Endothelial cell of umbilical vein (primary cell): ENCODE measurements at regions not wholly inside any gene's neighbourhood (a gene's known extent, or its start where the extent isn't known, plus 50 kb on each side); places are given as distances from the start of the nearest gene placed in this dataset.

Experiments
- BruUV-seq: library from RNA; stranded (reverse); fragments of 400-500 nt; replicated peaks from 2 replicates; lab custom pipeline; 2021; lab: Mats Ljungman, UMichigan
- CTCF ChIA-PET: fragments of 300-600, 350-600 bp; sonication (Branson Sonifier 250); formaldehyde crosslinking; loops from one replicate; lab custom pipeline; 2021; ENCODE audit warnings: antibody characterized with exemption, inconsistent platforms; lab: Charles Lee
- POLR2A ChIA-PET: fragments of 300-600, 350-600 bp; sonication (Branson Sonifier 250); formaldehyde crosslinking; loops from one replicate; lab custom pipeline; 2021; ENCODE audit warnings: antibody characterized with exemption, inconsistent platforms; lab: Charles Lee
- DNase-seq: peaks from one replicate; pipeline ENCODE4 v3.0.0-alpha.2; 2011; ENCODE audit warnings: low read depth, low spot score
- FAIRE-seq: peaks from 2 replicates; lab custom pipeline; 2011; peaks lifted over from hg19 to GRCh38; lab: Jason Lieb, UNC
- H2AFZ ChIP-seq: 2 replicates; pipeline ENCODE4 v1.6.0; 2012; ENCODE audit warnings: low read depth, low read length, control low read depth, inconsistent platforms
- H3K27ac ChIP-seq: 2 replicates; pipeline ENCODE4 v1.5.1; 2011; ENCODE audit warnings: low read depth, mild to moderate bottlenecking, control low read depth, low read length, moderate library complexity; ENCODE audit not compliant: insufficient read depth
- H3K27me3 ChIP-seq, 2 experiments: 2 replicates each; pipeline versions ENCODE4 v1.6.0 to v1.6.1; 2011; ENCODE audit warnings: low read length in 2 of 2, mixed read lengths in 1 of 2; ENCODE audit not compliant: control insufficient read depth in 2 of 2, insufficient read depth in 2 of 2
- H3K36me3 ChIP-seq, 2 experiments: 2 replicates in 1 of 2; 3 replicates in 1 of 2; pipeline ENCODE4 v1.5.1; 2011; ENCODE audit warnings: low read length in 2 of 2, mild to moderate bottlenecking in 1 of 2, moderate library complexity in 1 of 2; ENCODE audit not compliant: control insufficient read depth in 2 of 2, insufficient read depth in 2 of 2; ENCODE audit errors: extremely low read depth in 1 of 2
- H3K4me1 ChIP-seq: 3 replicates; pipeline ENCODE4 v1.5.1; 2011; ENCODE audit warnings: mild to moderate bottlenecking, low read length; ENCODE audit not compliant: control insufficient read depth, insufficient read depth; ENCODE audit errors: extremely low read depth
- H3K4me2 ChIP-seq: 2 replicates; pipeline ENCODE4 v1.6.1; 2011; ENCODE audit warnings: low read length, control low read depth, mixed read lengths; ENCODE audit not compliant: insufficient read depth
- H3K4me3 ChIP-seq, 3 experiments: fragments of 200-600 bp in 1 of 3; sonication (generic), shearing (Covaris generic) in 1 of 3; replicated peaks in 1 of 3; 2 replicates each; pipeline ENCODE4 v1.5.1; 2011 to 2016; ENCODE audit warnings: control low read depth in 3 of 3, low read length in 3 of 3, mild to moderate bottlenecking in 2 of 3, inconsistent platforms in 1 of 3, low read depth in 1 of 3, moderate library complexity in 1 of 3; ENCODE audit not compliant: insufficient read depth in 1 of 3
- H3K79me2 ChIP-seq: 2 replicates; pipeline ENCODE4 v1.6.0; 2012; ENCODE audit warnings: low read length, inconsistent platforms; ENCODE audit not compliant: control insufficient read depth, insufficient read depth
- H3K9ac ChIP-seq: replicated peaks from 2 replicates; pipeline ENCODE3; 2011; ENCODE audit warnings: low read length, control low read depth; ENCODE audit not compliant: insufficient read depth; ENCODE audit errors: extremely low read depth
- H3K9me1 ChIP-seq: replicated peaks from 3 replicates; pipeline ENCODE4 v1.6.0; 2011; ENCODE audit warnings: mild to moderate bottlenecking, low read length; ENCODE audit not compliant: control insufficient read depth, insufficient read depth; ENCODE audit errors: extremely low read depth
- H3K9me3 ChIP-seq: replicated peaks from 2 replicates; pipeline ENCODE4 v1.5.1; 2012; ENCODE audit warnings: low read length, inconsistent platforms; ENCODE audit not compliant: control insufficient read depth, insufficient read depth
- H4K20me1 ChIP-seq: replicated peaks from 2 replicates; pipeline ENCODE3; 2011; ENCODE audit warnings: mild to moderate bottlenecking, low read length; ENCODE audit not compliant: control insufficient read depth, insufficient read depth; ENCODE audit errors: extremely low read depth
- FOS ChIP-seq: IDR thresholded peaks from 2 replicates; pipeline ENCODE4 v1.6.1; 2011; ENCODE audit warnings: mild to moderate bottlenecking, low read length, moderate library complexity, borderline replicate concordance; ENCODE audit not compliant: insufficient read depth
- GATA2 ChIP-seq: IDR thresholded peaks from 2 replicates; pipeline ENCODE4 v1.7.0; 2011; ENCODE audit warnings: low read depth, mild to moderate bottlenecking, moderate library complexity, mixed read lengths, low read length; ENCODE audit not compliant: insufficient read length, insufficient read depth
- JUN ChIP-seq: IDR thresholded peaks from 2 replicates; pipeline ENCODE4 v1.6.1; 2011; ENCODE audit warnings: borderline replicate concordance, low read depth; ENCODE audit not compliant: insufficient read length, insufficient read depth
- MYC ChIP-seq: IDR thresholded peaks from one replicate; pipeline ENCODE4 v1.6.1; 2011; ENCODE audit warnings: mild to moderate bottlenecking, low read depth, low read length
- POLR2A ChIP-seq: IDR thresholded peaks from 2 replicates; pipeline ENCODE4 v1.6.1; 2012; ENCODE audit warnings: low read depth, mild to moderate bottlenecking, control low read depth, low read length
- POLR2AphosphoS5 ChIP-seq: IDR thresholded peaks from 2 replicates; pipeline ENCODE4 v1.6.1; 2012; ENCODE audit warnings: low read depth, mild to moderate bottlenecking, control low read depth, low read length, moderate library complexity; ENCODE audit not compliant: insufficient read depth
- dilution Hi-C: fragments of 300-500 bp; cut with MboI; formaldehyde crosslinking; loops from one replicate; pipeline ENCODE4 v1.15.0; 2019; ENCODE audit warnings: low sequenced_read_pairs; ENCODE audit not compliant: extremely low pct_ligation_motif_present
- intact Hi-C: fragments of 100-400 bp; cut with micrococcal nuclease; formaldehyde crosslinking; loops from one replicate; pipeline ENCODE4 v1.10.0; 2022
- TF ChIP-seq, protein P1 (sequence below), 2 donors: IDR thresholded peaks; 1 replicate in 1 of 2; 2 replicates in 1 of 2; pipeline ENCODE4 v1.5.1; 2011; ENCODE audit warnings: low read length in 2 of 2, mild to moderate bottlenecking in 2 of 2, moderate library complexity in 2 of 2, control low read depth in 1 of 2, inconsistent platforms in 1 of 2, low read depth in 1 of 2; ENCODE audit not compliant: insufficient read depth in 1 of 2; ENCODE audit errors: extremely low read depth in 1 of 2
- TF ChIP-seq, protein P2 (sequence below): IDR thresholded peaks from 2 replicates; pipeline ENCODE4 v1.6.1; 2011; ENCODE audit not compliant: insufficient read depth, insufficient read length

DNA sequence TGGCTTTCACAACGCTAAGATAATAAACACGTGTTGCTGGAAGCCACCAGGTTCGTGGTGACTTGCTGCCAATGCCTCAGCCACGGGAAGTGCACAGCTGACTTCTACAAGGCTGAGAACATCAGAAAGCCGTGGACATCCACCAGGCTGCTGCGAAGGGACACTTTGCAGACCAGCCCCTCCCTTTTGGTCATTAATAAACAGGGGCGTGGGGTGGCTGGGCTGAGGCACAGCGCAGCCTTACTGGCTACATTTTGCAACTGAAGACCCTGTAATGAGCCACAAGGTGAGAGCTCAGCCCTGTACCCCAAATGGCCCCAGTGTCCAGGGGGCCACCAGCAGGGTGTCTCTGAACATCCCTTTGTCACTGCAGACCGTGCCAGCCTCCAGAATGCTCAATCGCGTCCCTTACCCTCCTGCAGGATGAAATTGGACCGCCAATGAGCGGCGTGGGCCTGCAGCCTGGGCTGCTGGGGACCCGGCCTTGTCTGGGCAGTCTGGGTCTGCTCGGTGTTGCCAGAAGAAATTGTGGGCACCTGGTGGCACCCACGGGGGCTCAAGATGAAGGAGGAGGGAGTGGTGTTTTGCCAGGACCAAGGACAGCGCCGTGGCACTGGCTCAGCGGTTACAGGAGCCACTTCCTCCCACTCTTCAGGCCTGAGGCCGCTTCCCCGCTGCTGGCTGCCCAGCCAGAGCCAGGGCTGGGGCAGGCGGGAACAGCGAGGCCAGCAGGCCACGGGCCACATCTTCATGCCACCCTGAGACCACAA is 181.9 kb downstream of the CTTN start:
- intact Hi-C loops (no loop called here), dilution Hi-C loops (no loop called here)
- ChIA-PET POLR2A (no interaction called here), CTCF (no interaction called here)
- Histone ChIP-seq H3K9me1 (no peaks in the 10 kb centered on the region), H3K9me3 (no peaks in the 10 kb centered on the region), H3K4me3 (no peak overlapping the region), H3K27ac (no peak overlapping the region), H3K4me1 (no peaks in the 10 kb centered on the region), H3K27me3 (no peaks in the 10 kb centered on the region), H3K36me3 (no peaks in the 10 kb centered on the region), H4K20me1 (no peaks in the 10 kb centered on the region), H3K9ac (no peak overlapping the region), H3K79me2 (no peaks in the 10 kb centered on the region), H3K4me2 (no peak overlapping the region), H2AFZ (no peak overlapping the region)
- DNase-seq (no peak), FAIRE-seq (no peak)
- no peak for TF ChIP-seq MYC
- no TSS peak for BruUV-seq

DNA sequence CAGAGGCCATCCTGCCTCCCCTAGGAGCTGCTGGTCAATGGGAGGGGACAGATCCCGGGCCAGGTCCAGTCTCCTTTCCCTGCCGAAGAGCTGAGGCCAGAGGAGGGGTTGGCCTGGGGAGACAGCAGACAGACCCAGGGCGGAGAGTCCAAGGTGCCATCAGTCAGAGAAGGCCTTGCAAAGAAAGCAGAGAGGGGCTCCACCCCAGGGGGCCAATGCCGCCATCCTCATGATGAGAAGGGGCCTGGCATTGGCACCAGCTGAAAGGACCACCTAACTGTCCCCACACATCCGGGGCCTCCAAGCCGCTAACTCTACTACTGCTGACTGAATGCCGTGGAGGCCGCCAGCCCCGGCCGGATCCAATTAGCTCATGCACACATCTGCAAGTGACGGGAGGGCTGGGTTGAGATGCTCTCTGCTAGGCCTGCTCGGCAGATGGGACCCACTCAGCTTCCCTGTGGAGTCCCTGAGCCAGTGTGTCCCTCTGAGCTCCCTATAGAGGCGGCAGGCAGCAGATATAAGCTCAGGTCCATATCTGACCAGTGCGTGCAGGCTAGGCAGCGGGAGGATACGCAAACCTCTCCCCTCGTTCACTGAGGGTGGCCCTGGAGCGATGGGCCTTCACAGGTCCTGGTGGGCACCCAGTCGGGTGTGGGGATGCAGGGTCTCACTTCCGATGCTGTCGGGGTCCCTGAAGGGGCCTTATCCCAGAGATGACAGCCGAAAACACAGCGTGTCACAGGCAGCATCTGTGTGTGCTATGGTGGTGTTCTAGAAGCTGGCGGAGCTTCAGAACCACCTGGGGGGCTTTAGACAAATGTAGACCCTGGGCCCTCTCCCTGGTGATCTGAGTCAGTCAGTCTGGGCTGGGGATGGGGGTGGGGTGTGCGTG is 183.9 kb downstream of the CTTN start:
- H3K9me1 ChIP-seq: no peaks in the 10 kb centered on the region
- H3K27ac ChIP-seq: no peak overlapping the region
- no peaks in the 10 kb centered on the region for H3K9me3 ChIP-seq
- H2AFZ ChIP-seq: no peak overlapping the region
- CTCF ChIA-PET: no interaction called here
- no peaks in the 10 kb centered on the region for H3K27me3 ChIP-seq
- POLR2A ChIA-PET: no interaction called here
- no peak for FAIRE-seq
- TF ChIP-seq POLR2AphosphoS5 (no peak), JUN (no peak), FOS (no peak), POLR2A (no peak), GATA2 (no peak)
- TF ChIP-seq, protein P1, sequence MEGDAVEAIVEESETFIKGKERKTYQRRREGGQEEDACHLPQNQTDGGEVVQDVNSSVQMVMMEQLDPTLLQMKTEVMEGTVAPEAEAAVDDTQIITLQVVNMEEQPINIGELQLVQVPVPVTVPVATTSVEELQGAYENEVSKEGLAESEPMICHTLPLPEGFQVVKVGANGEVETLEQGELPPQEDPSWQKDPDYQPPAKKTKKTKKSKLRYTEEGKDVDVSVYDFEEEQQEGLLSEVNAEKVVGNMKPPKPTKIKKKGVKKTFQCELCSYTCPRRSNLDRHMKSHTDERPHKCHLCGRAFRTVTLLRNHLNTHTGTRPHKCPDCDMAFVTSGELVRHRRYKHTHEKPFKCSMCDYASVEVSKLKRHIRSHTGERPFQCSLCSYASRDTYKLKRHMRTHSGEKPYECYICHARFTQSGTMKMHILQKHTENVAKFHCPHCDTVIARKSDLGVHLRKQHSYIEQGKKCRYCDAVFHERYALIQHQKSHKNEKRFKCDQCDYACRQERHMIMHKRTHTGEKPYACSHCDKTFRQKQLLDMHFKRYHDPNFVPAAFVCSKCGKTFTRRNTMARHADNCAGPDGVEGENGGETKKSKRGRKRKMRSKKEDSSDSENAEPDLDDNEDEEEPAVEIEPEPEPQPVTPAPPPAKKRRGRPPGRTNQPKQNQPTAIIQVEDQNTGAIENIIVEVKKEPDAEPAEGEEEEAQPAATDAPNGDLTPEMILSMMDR (IDR thresholded peaks at IDR 0.05; ENCODE audit: extremely low read depth in 1 of 2, insufficient read depth in 1 of 2, low read depth in 1 of 2, low read length in 2 of 2): no peak
- TF ChIP-seq, protein P2, sequence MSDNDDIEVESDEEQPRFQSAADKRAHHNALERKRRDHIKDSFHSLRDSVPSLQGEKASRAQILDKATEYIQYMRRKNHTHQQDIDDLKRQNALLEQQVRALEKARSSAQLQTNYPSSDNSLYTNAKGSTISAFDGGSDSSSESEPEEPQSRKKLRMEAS: no peak
- no peak overlapping the region for H3K4me3 ChIP-seq
- H3K79me2 ChIP-seq: no peaks in the 10 kb centered on the region
- no peaks in the 10 kb centered on the region for H3K4me1 ChIP-seq
- no peak for DNase-seq
- H3K4me2 ChIP-seq: no peak overlapping the region
- H4K20me1 ChIP-seq: no peaks in the 10 kb centered on the region
- dilution Hi-C loops (no loop called here), intact Hi-C loops (no loop called here)
- no TSS peak for BruUV-seq
- no peak overlapping the region for H3K9ac ChIP-seq
- H3K36me3 ChIP-seq: no peaks in the 10 kb centered on the region
